ENCODE measurements at regions not wholly inside any gene's neighbourhood (a gene's known extent, or its start where the extent isn't known, plus 50 kb on each side); places are given as distances from the start of the nearest gene placed in this dataset.

GRCh38 chr15:56783857-56784661, 50.8 kb upstream of the ZNF280D start:
- no peak overlapping the region for H3K27ac ChIP-seq
- H3K9me3 ChIP-seq, result no peaks in the 10 kb centered on the region

GRCh38 chr15:56783156-56783856, 50.0 kb upstream of the ZNF280D start:
- Histone ChIP-seq H3K27ac (no peak overlapping the region), H3K4me1 (no peaks in the 10 kb centered on the region), H3K27me3 (no peaks in the 10 kb centered on the region), H3K4me3 (no peak overlapping the region), H3K9me3 (no peaks in the 10 kb centered on the region), H3K36me3 (no peaks in the 10 kb centered on the region)
- no peak for DNase-seq (ENCODE audit: low spot score)
- TF ChIP-seq, protein P1, sequence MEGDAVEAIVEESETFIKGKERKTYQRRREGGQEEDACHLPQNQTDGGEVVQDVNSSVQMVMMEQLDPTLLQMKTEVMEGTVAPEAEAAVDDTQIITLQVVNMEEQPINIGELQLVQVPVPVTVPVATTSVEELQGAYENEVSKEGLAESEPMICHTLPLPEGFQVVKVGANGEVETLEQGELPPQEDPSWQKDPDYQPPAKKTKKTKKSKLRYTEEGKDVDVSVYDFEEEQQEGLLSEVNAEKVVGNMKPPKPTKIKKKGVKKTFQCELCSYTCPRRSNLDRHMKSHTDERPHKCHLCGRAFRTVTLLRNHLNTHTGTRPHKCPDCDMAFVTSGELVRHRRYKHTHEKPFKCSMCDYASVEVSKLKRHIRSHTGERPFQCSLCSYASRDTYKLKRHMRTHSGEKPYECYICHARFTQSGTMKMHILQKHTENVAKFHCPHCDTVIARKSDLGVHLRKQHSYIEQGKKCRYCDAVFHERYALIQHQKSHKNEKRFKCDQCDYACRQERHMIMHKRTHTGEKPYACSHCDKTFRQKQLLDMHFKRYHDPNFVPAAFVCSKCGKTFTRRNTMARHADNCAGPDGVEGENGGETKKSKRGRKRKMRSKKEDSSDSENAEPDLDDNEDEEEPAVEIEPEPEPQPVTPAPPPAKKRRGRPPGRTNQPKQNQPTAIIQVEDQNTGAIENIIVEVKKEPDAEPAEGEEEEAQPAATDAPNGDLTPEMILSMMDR (IDR thresholded peaks at IDR 0.05), result no peak

More at GRCh38 chr15:56783857-56784661, 50.8 kb upstream of the ZNF280D start:
- TF ChIP-seq, protein P1 (IDR thresholded peaks at IDR 0.05), result no peak
- Histone ChIP-seq H3K27me3 (no peaks in the 10 kb centered on the region), H3K4me3 (no peak overlapping the region), H3K36me3 (no peaks in the 10 kb centered on the region), H3K4me1 (no peaks in the 10 kb centered on the region)
- DNase-seq (ENCODE audit: low spot score), result no peak
